Spleen (tissue), 11 donors: ENCODE measurements at regions not wholly inside any gene's neighbourhood (a gene's known extent, or its start where the extent isn't known, plus 50 kb on each side); places are given as distances from the start of the nearest gene placed in this dataset.

Experiments used
- DNase-seq: peaks from one replicate; pipeline ENCODE4 v3.0.0-alpha.2; 2020
- H3K27ac ChIP-seq, 8 donors: fragments of 200-600 bp; sonication (generic) in 7 of 8; 1 replicate in 4 of 8; 2 replicates in 4 of 8; pipeline versions ENCODE4 v1.5.0 to v1.8.0; 2016 to 2021; ENCODE audit warnings: inconsistent platforms in 4 of 8, mild to moderate bottlenecking in 4 of 8, moderate library complexity in 1 of 8
- H3K27me3 ChIP-seq, 7 donors: fragments of 200-600 bp; sonication (generic) in 6 of 7; replicated peaks in 1 of 7; 1 replicate in 4 of 7; 2 replicates in 3 of 7; pipeline versions ENCODE4 v1.5.0 to v1.8.0; 2016 to 2021; ENCODE audit warnings: inconsistent platforms in 3 of 7, mild to moderate bottlenecking in 1 of 7
- H3K36me3 ChIP-seq, 6 donors: fragments of 200-600 bp; sonication (generic) in 5 of 6; 1 replicate in 4 of 6; 2 replicates in 2 of 6; pipeline versions ENCODE4 v1.5.0 to v1.8.0; 2016 to 2021; ENCODE audit warnings: inconsistent platforms in 2 of 6
- H3K4me1 ChIP-seq, 6 donors: fragments of 200-600 bp; sonication (generic) in 5 of 6; 1 replicate in 3 of 6; 2 replicates in 3 of 6; pipeline versions ENCODE4 v1.5.0 to v1.8.0; 2016 to 2021; ENCODE audit warnings: inconsistent platforms in 3 of 6
- H3K4me3 ChIP-seq, 8 donors: fragments of 200-600 bp; sonication (generic) in 7 of 8; 1 replicate in 4 of 8; 2 replicates in 4 of 8; pipeline versions ENCODE4 v1.5.0 to v1.8.0; 2016 to 2021; ENCODE audit warnings: inconsistent platforms in 4 of 8, mild to moderate bottlenecking in 4 of 8, moderate library complexity in 2 of 8
- H3K9me3 ChIP-seq, 8 donors: fragments of 200-600 bp; sonication (generic) in 7 of 8; 1 replicate in 4 of 8; 2 replicates in 4 of 8; pipeline versions ENCODE4 v1.5.0 to v1.8.0; 2016 to 2021; ENCODE audit warnings: inconsistent platforms in 4 of 8
- CTCF ChIP-seq, 11 experiments: fragments of 200-600 bp in 7 of 11; fragments of 450-650 bp in 4 of 11; sonication (generic) in 4 of 11; IDR thresholded peaks in 8 of 11; conservative IDR thresholded peaks in 3 of 11; 1 replicate in 7 of 11; 2 replicates in 4 of 11; pipeline versions ENCODE4 v1.4.0 to v1.8.0; 2016 to 2021; ENCODE audit warnings: antibody characterized with exemption in 11 of 11, inconsistent platforms in 4 of 11, mild to moderate bottlenecking in 1 of 11
- POLR2A ChIP-seq, 3 donors: fragments of 450-650 bp; IDR thresholded peaks; one replicate each; pipeline ENCODE4 v1.5.1; 2017; ENCODE audit warnings: antibody characterized with exemption in 3 of 3, mild to moderate bottlenecking in 1 of 3
- POLR2AphosphoS5 ChIP-seq, 3 donors: sonication (generic); formaldehyde crosslinking; IDR thresholded peaks; one replicate each; pipeline ENCODE4 v1.5.1; 2017; ENCODE audit warnings: antibody characterized with exemption in 3 of 3
- WGBS, 5 donors: extraction: QIAGEN DNeasy Blood & Tissue Kit in 3 of 5; methylation state at CpG; one replicate each; pipeline versions ENCODE4 v1.1.5 to v1.1.7; 2013 to 2018; 5-methylcytosine and 5-hydroxymethylcytosine counted together
- intact Hi-C: fragments of 100-400 bp; cut with DNase I; formaldehyde crosslinking; loops from one replicate; pipeline ENCODE4 v1.15.0; 2023; ENCODE audit warnings: low total_unique reads
- donor health status: healthy with polysubstance abuse.
- donor health status: DM: no; HTN: no; CAD: no; lungs with moderate emphysema.
- donor health status: DM: no; HTN: no; CAD: no.
- donor health status: Bipolar disorder and iron deficiency.
- donor health status: healthy.
- donor health status: DM: no; HTN: no; CAD: no.
- donor health status: DM: yes; HTN: yes; CAD: no.

GRCh38 chr3:144953959-144954358 lies 982.3 kb downstream of the DIPK2A start:
- Histone ChIP-seq H3K27me3 (no peaks in the 10 kb centered on the region), H3K4me3 (no peak overlapping the region), H3K27ac (no peak overlapping the region), H3K9me3 (no peaks in the 10 kb centered on the region), H3K36me3 (no peaks in the 10 kb centered on the region), H3K4me1 (no peaks in the 10 kb centered on the region)
- intact Hi-C loops = no loop called here
- TF ChIP-seq POLR2AphosphoS5 (IDR thresholded peaks at IDR 0.05) = no peak
- no peak for DNase-seq
- WGBS, 5 donors = 86 to 94% (median 92%) methylated on average over 1 of the region's 1 CpG

GRCh38 chr3:144957398-144958101 lies 985.9 kb downstream of the DIPK2A start:
- 72 to 79% (median 78%) methylated on average over 4 of the region's 4 CpGs for WGBS, 5 donors
- intact Hi-C loops = no loop called here
- DNase-seq = no peak

GRCh38 chr3:144963810-144964209 lies 992.2 kb downstream of the DIPK2A start:
- H3K27ac ChIP-seq = no peak overlapping the region
- no peak overlapping the region for H3K4me3 ChIP-seq
- intact Hi-C loops = no loop called here
- no peak for TF ChIP-seq POLR2AphosphoS5 (IDR thresholded peaks at IDR 0.05)
- TF ChIP-seq CTCF (IDR thresholded peaks at IDR 0.05 in 8 of 11, conservative IDR thresholded peaks at IDR 0.05 in 3 of 11) = no peak
- no peak for TF ChIP-seq POLR2A (IDR thresholded peaks at IDR 0.05)
- H3K4me1 ChIP-seq = no peaks in the 10 kb centered on the region
- DNase-seq = no peak
- H3K36me3 ChIP-seq = no peaks in the 10 kb centered on the region
- H3K9me3 ChIP-seq = no peaks in the 10 kb centered on the region
- H3K27me3 ChIP-seq = no peaks in the 10 kb centered on the region

More at GRCh38 chr3:144957398-144958101, 985.9 kb downstream of the DIPK2A start:
- Histone ChIP-seq H3K4me1 (no peaks in the 10 kb centered on the region), H3K27ac (no peak overlapping the region), H3K9me3 (no peaks in the 10 kb centered on the region), H3K36me3 (no peaks in the 10 kb centered on the region), H3K27me3 (no peaks in the 10 kb centered on the region), H3K4me3 (no peak overlapping the region)
- TF ChIP-seq CTCF (IDR thresholded peaks at IDR 0.05 in 8 of 11, conservative IDR thresholded peaks at IDR 0.05 in 3 of 11) = no peak
- no peak for TF ChIP-seq POLR2A (IDR thresholded peaks at IDR 0.05)
- TF ChIP-seq POLR2AphosphoS5 (IDR thresholded peaks at IDR 0.05) = no peak

GRCh38 chr3:144966560-144966959 lies 994.9 kb downstream of the DIPK2A start:
- intact Hi-C loops = no loop called here
- H3K27ac ChIP-seq = no peak overlapping the region
- DNase-seq = no peak
- TF ChIP-seq CTCF (IDR thresholded peaks at IDR 0.05 in 8 of 11, conservative IDR thresholded peaks at IDR 0.05 in 3 of 11) = no peak
- TF ChIP-seq POLR2AphosphoS5 (IDR thresholded peaks at IDR 0.05) = no peak
- TF ChIP-seq POLR2A (IDR thresholded peaks at IDR 0.05) = no peak
- no peaks in the 10 kb centered on the region for H3K36me3 ChIP-seq
- 48 to 72% (median 71%) methylated on average over 2 of the region's 2 CpGs for WGBS, 5 donors
- no peaks in the 10 kb centered on the region for H3K9me3 ChIP-seq
- H3K4me1 ChIP-seq = no peaks in the 10 kb centered on the region
- no peak overlapping the region for H3K4me3 ChIP-seq
- H3K27me3 ChIP-seq = no peaks in the 10 kb centered on the region
